ENCODE measurements at regions not wholly inside any gene's neighbourhood (a gene's known extent, or its start where the extent isn't known, plus 50 kb on each side); places are given as distances from the start of the nearest gene placed in this dataset.

GRCh38 chr2:71852141-71852711, 295.4 kb downstream of the CYP26B1 start:
- H3K79me2 ChIP-seq (ENCODE audit: insufficient read depth, low read depth): no peaks in the 10 kb centered on the region

GRCh38 chr2:71851094-71851750, 296.4 kb downstream of the CYP26B1 start:
- Histone ChIP-seq H3K9ac (no peak overlapping the region), H3K36me3 (ENCODE audit: insufficient read depth) (no peaks in the 10 kb centered on the region), H3K79me2 (ENCODE audit: insufficient read depth, low read depth) (no peaks in the 10 kb centered on the region), H3K4me1 (ENCODE audit: low read depth, poor library complexity, severe bottlenecking) (no peaks in the 10 kb centered on the region), H4K20me1 (ENCODE audit: insufficient read depth) (no peaks in the 10 kb centered on the region), H3K4me2 (no peak overlapping the region), H3K27ac (no peak overlapping the region), H3K4me3 (IDR thresholded peaks at IDR 0.05; ENCODE audit: insufficient read depth, low read depth, low read length) (no peak overlapping the region), H3K27me3 (ENCODE audit: insufficient read depth, low read depth) (no peaks in the 10 kb centered on the region), H2AFZ (ENCODE audit: low read depth) (no peak overlapping the region)
- TF ChIP-seq CTCF (conservative IDR thresholded peaks at IDR 0.05; ENCODE audit: low read depth, low read length): no peak

More at GRCh38 chr2:71852141-71852711, 295.4 kb downstream of the CYP26B1 start:
- H3K36me3 ChIP-seq (ENCODE audit: insufficient read depth): no peaks in the 10 kb centered on the region
- H3K27me3 ChIP-seq (ENCODE audit: insufficient read depth, low read depth): no peaks in the 10 kb centered on the region
- no peak overlapping the region for H3K27ac ChIP-seq
- H3K4me2 ChIP-seq: no peak overlapping the region
- no peaks in the 10 kb centered on the region for H3K4me1 ChIP-seq (ENCODE audit: low read depth, poor library complexity, severe bottlenecking)
- H2AFZ ChIP-seq (ENCODE audit: low read depth): no peak overlapping the region
- no peak for TF ChIP-seq CTCF (conservative IDR thresholded peaks at IDR 0.05; ENCODE audit: low read depth, low read length)
- H4K20me1 ChIP-seq (ENCODE audit: insufficient read depth): no peaks in the 10 kb centered on the region
- no peak overlapping the region for H3K9ac ChIP-seq
- H3K4me3 ChIP-seq (IDR thresholded peaks at IDR 0.05; ENCODE audit: insufficient read depth, low read depth, low read length): no peak overlapping the region

GRCh38 chr2:71850306-71850801, 297.3 kb downstream of the CYP26B1 start:
- Histone ChIP-seq H3K79me2 (ENCODE audit: insufficient read depth, low read depth) (no peaks in the 10 kb centered on the region), H3K27ac (no peak overlapping the region), H3K27me3 (ENCODE audit: insufficient read depth, low read depth) (no peaks in the 10 kb centered on the region), H3K9ac (no peak overlapping the region), H3K4me2 (no peak overlapping the region), H3K4me1 (ENCODE audit: low read depth, poor library complexity, severe bottlenecking) (no peaks in the 10 kb centered on the region), H3K36me3 (ENCODE audit: insufficient read depth) (no peaks in the 10 kb centered on the region), H4K20me1 (ENCODE audit: insufficient read depth) (no peaks in the 10 kb centered on the region), H3K4me3 (IDR thresholded peaks at IDR 0.05; ENCODE audit: insufficient read depth, low read depth, low read length) (no peak overlapping the region), H2AFZ (ENCODE audit: low read depth) (no peak overlapping the region)
- TF ChIP-seq CTCF (conservative IDR thresholded peaks at IDR 0.05; ENCODE audit: low read depth, low read length): no peak

GRCh38 chr2:71849607-71850305, 297.9 kb downstream of the CYP26B1 start:
- Histone ChIP-seq H3K36me3 (ENCODE audit: insufficient read depth) (no peaks in the 10 kb centered on the region), H3K4me3 (IDR thresholded peaks at IDR 0.05; ENCODE audit: insufficient read depth, low read depth, low read length) (no peak overlapping the region), H3K27ac (no peak overlapping the region), H2AFZ (ENCODE audit: low read depth) (no peak overlapping the region), H3K79me2 (ENCODE audit: insufficient read depth, low read depth) (no peaks in the 10 kb centered on the region), H3K9ac (no peak overlapping the region), H3K27me3 (ENCODE audit: insufficient read depth, low read depth) (no peaks in the 10 kb centered on the region), H4K20me1 (ENCODE audit: insufficient read depth) (no peaks in the 10 kb centered on the region), H3K4me1 (ENCODE audit: low read depth, poor library complexity, severe bottlenecking) (no peaks in the 10 kb centered on the region), H3K4me2 (no peak overlapping the region)
- no peak for TF ChIP-seq CTCF (conservative IDR thresholded peaks at IDR 0.05; ENCODE audit: low read depth, low read length)
